ENCODE measurements at regions not wholly inside any gene's neighbourhood (a gene's known extent, or its start where the extent isn't known, plus 50 kb on each side); places are given as distances from the start of the nearest gene placed in this dataset.

DNA sequence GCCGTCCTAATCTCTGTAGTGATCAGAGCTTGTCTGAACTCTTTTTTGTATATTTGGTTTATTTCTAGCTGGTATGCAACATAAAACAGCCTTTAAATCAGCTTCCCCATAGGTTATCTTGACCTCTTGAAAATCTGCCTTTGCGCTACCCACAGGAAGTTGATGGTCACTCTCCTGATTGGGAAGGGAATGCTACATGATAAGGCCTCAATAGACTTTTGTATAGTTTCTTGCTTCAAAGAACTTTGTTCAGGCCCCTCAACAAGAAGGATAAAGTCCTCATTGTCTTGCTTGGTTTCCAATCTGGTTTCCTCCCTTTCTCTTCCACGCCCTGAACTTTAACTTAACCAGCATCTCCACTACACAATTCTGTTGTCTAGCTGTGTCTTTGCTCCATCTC, 95.4 kb upstream of the TENT5A start:
- H4K20me1 ChIP-seq (replicated peaks; ENCODE audit: control insufficient read depth, extremely low read depth, insufficient read depth, low read length) = no peaks in the 10 kb centered on the region
- ChIA-PET POLR2A (no interaction called here), CTCF (no interaction called here)
- FAIRE-seq = no peak
- no peaks in the 10 kb centered on the region for H3K9me3 ChIP-seq (replicated peaks; ENCODE audit: control insufficient read depth, insufficient read depth, low read length)
- H3K36me3 ChIP-seq (ENCODE audit: control insufficient read depth in 2 of 2, extremely low read depth in 1 of 2, insufficient read depth in 2 of 2, low read length in 2 of 2) = no peaks in the 10 kb centered on the region
- H2AFZ ChIP-seq (ENCODE audit: low read depth, low read length) = no peak overlapping the region
- H3K79me2 ChIP-seq (ENCODE audit: control insufficient read depth, insufficient read depth, low read length) = no peaks in the 10 kb centered on the region
- no peak overlapping the region for H3K4me3 ChIP-seq (replicated peaks in 1 of 3; ENCODE audit: insufficient read depth in 1 of 3, low read depth in 1 of 3, low read length in 3 of 3)
- no peaks in the 10 kb centered on the region for H3K9me1 ChIP-seq (replicated peaks; ENCODE audit: control insufficient read depth, extremely low read depth, insufficient read depth, low read length)
- BruUV-seq (replicated peaks) = no TSS peak
- intact Hi-C loops (cut with micrococcal nuclease) (no loop called here), dilution Hi-C loops (cut with MboI; ENCODE audit: extremely low pct_ligation_motif_present, low sequenced_read_pairs) (no loop called here)
- H3K27me3 ChIP-seq (ENCODE audit: control insufficient read depth in 2 of 2, insufficient read depth in 2 of 2, low read length in 2 of 2) = no peaks in the 10 kb centered on the region
- DNase-seq (ENCODE audit: low read depth, low spot score) = no peak
- no peak overlapping the region for H3K9ac ChIP-seq (replicated peaks; ENCODE audit: extremely low read depth, insufficient read depth, low read length)
- H3K4me2 ChIP-seq (ENCODE audit: insufficient read depth, low read length) = no peak overlapping the region
- no peak overlapping the region for H3K27ac ChIP-seq (ENCODE audit: insufficient read depth, low read depth, low read length)
- H3K4me1 ChIP-seq (ENCODE audit: control insufficient read depth, extremely low read depth, insufficient read depth, low read length) = no peaks in the 10 kb centered on the region
- TF ChIP-seq JUN (IDR thresholded peaks at IDR 0.05; ENCODE audit: borderline replicate concordance, insufficient read depth, insufficient read length, low read depth) = no peak

DNA sequence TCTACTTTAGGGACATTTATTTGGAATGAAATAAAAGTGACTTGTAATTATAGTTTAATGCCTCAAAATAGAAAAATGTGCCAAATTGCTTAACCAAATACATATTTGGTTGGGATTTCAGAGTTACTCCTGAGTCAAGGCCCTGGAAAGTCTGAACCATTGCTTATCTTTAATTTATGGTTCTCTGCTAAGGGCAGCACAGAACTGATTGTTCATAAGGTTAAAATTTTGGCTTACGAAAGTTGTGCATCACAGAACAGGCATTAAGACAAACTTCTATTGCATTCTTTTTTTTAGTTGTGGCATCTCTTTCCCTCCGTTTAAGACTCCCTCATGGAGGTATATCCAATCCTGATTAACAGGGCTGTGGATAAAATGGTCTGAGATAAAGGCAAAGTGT, 92.2 kb upstream of the TENT5A start:
- Histone ChIP-seq H3K9me1 (replicated peaks; ENCODE audit: control insufficient read depth, extremely low read depth, insufficient read depth, low read length) (no peaks in the 10 kb centered on the region), H3K4me2 (ENCODE audit: insufficient read depth, low read length) (no peak overlapping the region), H3K27me3 (ENCODE audit: control insufficient read depth in 2 of 2, insufficient read depth in 2 of 2, low read length in 2 of 2) (no peaks in the 10 kb centered on the region), H3K79me2 (ENCODE audit: control insufficient read depth, insufficient read depth, low read length) (no peaks in the 10 kb centered on the region), H3K4me1 (ENCODE audit: control insufficient read depth, extremely low read depth, insufficient read depth, low read length) (no peaks in the 10 kb centered on the region), H3K36me3 (ENCODE audit: control insufficient read depth in 2 of 2, extremely low read depth in 1 of 2, insufficient read depth in 2 of 2, low read length in 2 of 2) (no peaks in the 10 kb centered on the region), H3K9ac (replicated peaks; ENCODE audit: extremely low read depth, insufficient read depth, low read length) (no peak overlapping the region), H3K9me3 (replicated peaks; ENCODE audit: control insufficient read depth, insufficient read depth, low read length) (no peaks in the 10 kb centered on the region), H4K20me1 (replicated peaks; ENCODE audit: control insufficient read depth, extremely low read depth, insufficient read depth, low read length) (no peaks in the 10 kb centered on the region), H2AFZ (ENCODE audit: low read depth, low read length) (no peak overlapping the region), H3K27ac (ENCODE audit: insufficient read depth, low read depth, low read length) (no peak overlapping the region), H3K4me3 (replicated peaks in 1 of 3; ENCODE audit: insufficient read depth in 1 of 3, low read depth in 1 of 3, low read length in 3 of 3) (no peak overlapping the region)
- no peak for TF ChIP-seq FOS (IDR thresholded peaks at IDR 0.05; ENCODE audit: borderline replicate concordance, insufficient read depth, low read length)
- no peak for TF ChIP-seq EZH2 (IDR thresholded peaks at IDR 0.05; ENCODE audit: borderline replicate concordance, low read depth, low read length, severe bottlenecking)
- no peak for TF ChIP-seq POLR2AphosphoS5 (IDR thresholded peaks at IDR 0.05; ENCODE audit: insufficient read depth, low read depth, low read length)
- no peak for TF ChIP-seq POLR2A (IDR thresholded peaks at IDR 0.05; ENCODE audit: low read depth, low read length)
- no peak for TF ChIP-seq MAX (IDR thresholded peaks at IDR 0.05; ENCODE audit: insufficient read depth, insufficient read length)
- no peak for TF ChIP-seq MYC (IDR thresholded peaks at IDR 0.05; ENCODE audit: low read depth, low read length)
- no peak for TF ChIP-seq CTCF (IDR thresholded peaks at IDR 0.05; ENCODE audit: extremely low read depth in 1 of 2, insufficient read depth in 1 of 2, low read depth in 1 of 2, low read length in 2 of 2)
- no peak for TF ChIP-seq GATA2 (IDR thresholded peaks at IDR 0.05; ENCODE audit: insufficient read depth, insufficient read length, low read depth, low read length)
- CTCF ChIA-PET = no interaction called here
- POLR2A ChIA-PET = no interaction called here
- no TSS peak for BruUV-seq (replicated peaks)
- dilution Hi-C loops (cut with MboI; ENCODE audit: extremely low pct_ligation_motif_present, low sequenced_read_pairs) = no loop called here
- intact Hi-C loops (cut with micrococcal nuclease) = no loop called here
- FAIRE-seq (no peak), DNase-seq (ENCODE audit: low read depth, low spot score) (no peak)

All from endothelial cell of umbilical vein (primary cell).